NCI-H748 (cell line): ENCODE measurements at regions not wholly inside any gene's neighbourhood (a gene's known extent, or its start where the extent isn't known, plus 50 kb on each side); places are given as distances from the start of the nearest gene placed in this dataset.
A peak's percentile ranks its signal among the peaks of the same experiment; 100 is the strongest.
"Not testable (repeated sequence)": the region's sequence is repeated elsewhere in the genome, so short reads cannot be mapped to it uniquely, and the experiment has no call there.

ENCODE experiments used
- DNase-seq: peaks from one replicate; lab custom pipeline; 2025; ENCODE audit not compliant: unreplicated experiment; lab: John Stamatoyannopoulos, UW

- DNase-seq, result not testable (repeated sequence)
Observed at GRCh38 chr12:127608359-127608758, 658.6 kb upstream of the TMEM132C start.

- DNase-seq, result no peak
Observed at GRCh38 chr12:127613056-127613455, 653.9 kb upstream of the TMEM132C start.

GRCh38 chr12:127619869-127620734 lies 646.9 kb upstream of the TMEM132C start:
- DNase-seq, result peak; percentile 92

- DNase-seq, result peak; percentile 99
Observed at GRCh38 chr12:127620735-127621355, 646.1 kb upstream of the TMEM132C start.

- DNase-seq, result no peak
Observed at GRCh38 chr12:127621366-127621765, 645.6 kb upstream of the TMEM132C start.

GRCh38 chr12:127623362-127623761 lies 643.6 kb upstream of the TMEM132C start:
- DNase-seq, result no peak

- DNase-seq, result no peak
Observed at GRCh38 chr12:127625176-127625771, 641.7 kb upstream of the TMEM132C start.

- no peak for DNase-seq
Observed at GRCh38 chr12:127628645-127629044, 638.3 kb upstream of the TMEM132C start.

GRCh38 chr12:127629066-127629820 lies 637.7 kb upstream of the TMEM132C start:
- DNase-seq, result peak; percentile 48

- no peak for DNase-seq
Observed at GRCh38 chr12:127632461-127632860, 634.5 kb upstream of the TMEM132C start.

GRCh38 chr12:127635838-127636237 lies 631.1 kb upstream of the TMEM132C start:
- no peak for DNase-seq

GRCh38 chr12:127636882-127637281 lies 630.1 kb upstream of the TMEM132C start:
- no peak for DNase-seq

GRCh38 chr12:127640181-127640886 lies 626.6 kb upstream of the TMEM132C start:
- DNase-seq, result no peak

- no peak for DNase-seq
Observed at GRCh38 chr12:127642208-127642607, 624.8 kb upstream of the TMEM132C start.

- no peak for DNase-seq
Observed at GRCh38 chr12:127648321-127648720, 618.6 kb upstream of the TMEM132C start.

- DNase-seq, result no peak
Observed at GRCh38 chr12:127649961-127650360, 617.0 kb upstream of the TMEM132C start.

GRCh38 chr12:127650626-127651025 lies 616.3 kb upstream of the TMEM132C start:
- DNase-seq, result no peak

GRCh38 chr12:127652281-127652680 lies 614.7 kb upstream of the TMEM132C start:
- DNase-seq, result no peak

- no peak for DNase-seq
Observed at GRCh38 chr12:127654383-127654985, 612.5 kb upstream of the TMEM132C start.

- DNase-seq, result no peak
Observed at GRCh38 chr12:127655691-127656090, 611.3 kb upstream of the TMEM132C start.
